IMR-90 (cell line): ENCODE measurements at regions not wholly inside any gene's neighbourhood (a gene's known extent, or its start where the extent isn't known, plus 50 kb on each side); places are given as distances from the start of the nearest gene placed in this dataset.

Experiments
- ATAC-seq: fragments of 200-7000 bp; cut with Tn5 transposase; 2 replicates; pipeline ENCODE4 v1.9.1; 2020; ENCODE audit warnings: low read depth, mild to moderate bottlenecking, moderate library complexity
- BruUV-seq: library from RNA; stranded (reverse); fragments of 400-500 nt; replicated peaks from 2 replicates; lab custom pipeline; 2021; lab: Mats Ljungman, UMichigan
- CTCF ChIA-PET: fragments of 300-600 bp; formaldehyde crosslinking; extraction: SDS; loops from one replicate; lab custom pipeline; 2021; ENCODE audit warnings: antibody characterized with exemption; lab: Yijun Ruan, JAX
- POLR2A ChIA-PET: fragments of 300-600 bp; sonication (Branson Sonifier 250); formaldehyde crosslinking; loops from one replicate; lab custom pipeline; 2022; ENCODE audit warnings: antibody characterized with exemption; ENCODE audit not compliant: unreplicated experiment; lab: Charles Lee
- DNase-seq: peaks from one replicate; pipeline ENCODE4 v3.0.0; 2013
- H2AFZ ChIP-seq: replicated peaks from 2 replicates; pipeline ENCODE3; 2013; ENCODE audit warnings: low read length, mild to moderate bottlenecking; ENCODE audit not compliant: poor library complexity
- H2AK5ac ChIP-seq: 2 replicates; pipeline ENCODE4 v1.6.1; 2013; ENCODE audit warnings: low read depth, low read length, inconsistent platforms
- H2AK9ac ChIP-seq: replicated peaks from 2 replicates; pipeline ENCODE3; 2013; ENCODE audit warnings: mild to moderate bottlenecking, low read depth, low read length, moderate library complexity; ENCODE audit not compliant: poor library complexity
- H2BK120ac ChIP-seq: 2 replicates; pipeline ENCODE4 v1.6.1; 2013; ENCODE audit warnings: low read depth, low read length, inconsistent platforms
- H2BK15ac ChIP-seq: 3 replicates; pipeline ENCODE4 v1.6.1; 2013; ENCODE audit warnings: low read depth, low read length, inconsistent platforms
- H2BK20ac ChIP-seq: 2 replicates; pipeline ENCODE4 v1.6.1; 2013; ENCODE audit warnings: low read depth, mild to moderate bottlenecking, inconsistent platforms, low read length, moderate library complexity
- H2BK5ac ChIP-seq: 2 replicates; pipeline ENCODE4 v1.6.1; 2013; ENCODE audit warnings: mild to moderate bottlenecking, low read depth, low read length, inconsistent platforms; ENCODE audit not compliant: poor library complexity, severe bottlenecking
- H3K14ac ChIP-seq: replicated peaks from 2 replicates; pipeline ENCODE4 v1.6.1; 2013; ENCODE audit warnings: low read depth, low read length, inconsistent platforms
- H3K18ac ChIP-seq: 2 replicates; pipeline ENCODE4 v1.6.1; 2013; ENCODE audit warnings: low read depth, low read length, control low read depth
- H3K23ac ChIP-seq: 2 replicates; pipeline ENCODE4 v1.6.1; 2013; ENCODE audit warnings: low read depth, low read length, inconsistent platforms
- H3K27ac ChIP-seq: 2 replicates; pipeline ENCODE4 v1.5.1; 2013; ENCODE audit warnings: mild to moderate bottlenecking, control low read depth, low read length; ENCODE audit not compliant: insufficient read depth
- H3K27me3 ChIP-seq: 2 replicates; pipeline ENCODE4 v1.6.1; 2013; ENCODE audit warnings: low read length; ENCODE audit not compliant: control insufficient read depth, insufficient read depth
- H3K36me3 ChIP-seq: 2 replicates; pipeline ENCODE4 v1.6.1; 2013; ENCODE audit warnings: low read length, mixed read lengths; ENCODE audit not compliant: control insufficient read depth, insufficient read depth
- H3K4ac ChIP-seq: 2 replicates; pipeline ENCODE4 v1.6.1; 2013; ENCODE audit warnings: low read depth, low read length, inconsistent platforms
- H3K4me1 ChIP-seq: 2 replicates; pipeline ENCODE4 v1.6.1; 2013; ENCODE audit warnings: low read length, mixed read lengths; ENCODE audit not compliant: control insufficient read depth, insufficient read depth
- H3K4me2 ChIP-seq: 2 replicates; pipeline ENCODE4 v1.6.1; 2013; ENCODE audit warnings: low read depth, mild to moderate bottlenecking, control low read depth, low read length, moderate library complexity
- H3K4me3 ChIP-seq: 2 replicates; pipeline ENCODE4 v1.5.1; 2013; ENCODE audit warnings: low read depth, mild to moderate bottlenecking, control low read depth, low read length, moderate library complexity; ENCODE audit not compliant: insufficient read depth
- H3K56ac ChIP-seq: 2 replicates; pipeline ENCODE4 v1.6.1; 2013; ENCODE audit warnings: low read length, inconsistent platforms; ENCODE audit not compliant: insufficient read depth; ENCODE audit errors: extremely low read depth
- H3K79me1 ChIP-seq, 2 experiments: 2 replicates each; pipeline ENCODE4 v1.6.1; 2013; ENCODE audit warnings: low read length in 2 of 2, inconsistent platforms in 1 of 2, low read depth in 1 of 2
- H3K9ac ChIP-seq: 2 replicates; pipeline ENCODE4 v1.6.1; 2013; ENCODE audit warnings: low read depth, low read length, control low read depth
- H3K9me1 ChIP-seq: 2 replicates; pipeline ENCODE4 v1.6.1; 2013; ENCODE audit warnings: low read length, inconsistent platforms; ENCODE audit not compliant: insufficient read depth
- H3K9me3 ChIP-seq: 2 replicates; pipeline ENCODE4 v1.6.1; 2013; ENCODE audit warnings: low read length; ENCODE audit not compliant: control insufficient read depth, insufficient read depth
- H4K20me1 ChIP-seq: 2 replicates; pipeline ENCODE4 v1.6.1; 2013; ENCODE audit warnings: low read length, inconsistent platforms; ENCODE audit not compliant: insufficient read depth
- H4K5ac ChIP-seq: 2 replicates; pipeline ENCODE4 v1.6.1; 2013; ENCODE audit warnings: mild to moderate bottlenecking, low read depth, low read length, control low read depth
- H4K8ac ChIP-seq, 2 experiments: 2 replicates each; pipeline ENCODE4 v1.6.1; 2013; ENCODE audit warnings: low read depth in 2 of 2, low read length in 2 of 2, control low read depth in 1 of 2, inconsistent platforms in 1 of 2
- H4K91ac ChIP-seq: 2 replicates; pipeline ENCODE4 v1.6.1; 2013; ENCODE audit warnings: low read depth, low read length, inconsistent platforms; ENCODE audit not compliant: insufficient read depth
- BHLHE40 ChIP-seq: fragments of 150-350 bp; IDR thresholded peaks from 2 replicates; pipeline ENCODE4 v1.6.1; 2016; ENCODE audit warnings: mild to moderate bottlenecking, low read depth, low read length
- CTCF ChIP-seq: conservative IDR thresholded peaks from 2 replicates; pipeline ENCODE4 v1.5.1; 2012; ENCODE audit warnings: mild to moderate bottlenecking, low read depth, low read length, improper control_type of control experiment
- ELK1 ChIP-seq: fragments of 150-350 bp; IDR thresholded peaks from 2 replicates; pipeline ENCODE4 v1.6.1; 2016; ENCODE audit warnings: low read depth, mild to moderate bottlenecking, low read length, moderate library complexity, borderline replicate concordance
- FOS ChIP-seq: fragments of 150-350 bp; IDR thresholded peaks from 2 replicates; pipeline ENCODE4 v1.6.1; 2016; ENCODE audit warnings: low read depth, low read length
- MAFK ChIP-seq: IDR thresholded peaks from 2 replicates; pipeline ENCODE4 v1.6.1; 2012; ENCODE audit warnings: low read depth, low read length, improper control_type of control experiment
- MAZ ChIP-seq: IDR thresholded peaks from 2 replicates; pipeline ENCODE4 v1.6.1; 2012; ENCODE audit warnings: low read depth, mild to moderate bottlenecking, low read length, improper control_type of control experiment, moderate library complexity, borderline replicate concordance
- MXI1 ChIP-seq: IDR thresholded peaks from 2 replicates; pipeline ENCODE4 v1.6.1; 2012; ENCODE audit warnings: low read depth, mild to moderate bottlenecking, low read length, moderate library complexity, borderline replicate concordance
- NFE2L2 ChIP-seq: fragments of 150-350 bp; IDR thresholded peaks from 2 replicates; pipeline ENCODE4 v1.6.1; 2016; ENCODE audit warnings: low read depth, mild to moderate bottlenecking, low read length
- POLR2A ChIP-seq: IDR thresholded peaks from 2 replicates; pipeline ENCODE4 v1.6.1; 2012; ENCODE audit warnings: mild to moderate bottlenecking, low read depth, low read length
- RAD21 ChIP-seq: IDR thresholded peaks from 2 replicates; pipeline ENCODE4 v1.6.1; 2012; ENCODE audit warnings: low read length, improper control_type of control experiment
- RCOR1 ChIP-seq: IDR thresholded peaks from 2 replicates; pipeline ENCODE4 v1.6.1; 2012; ENCODE audit warnings: mild to moderate bottlenecking, low read length, improper control_type of control experiment; ENCODE audit not compliant: insufficient replicate concordance
- RFX5 ChIP-seq: IDR thresholded peaks from 2 replicates; pipeline ENCODE4 v1.8.0; 2012; ENCODE audit warnings: low read depth, mild to moderate bottlenecking, low read length, moderate library complexity
- USF2 ChIP-seq: fragments of 150-350 bp; IDR thresholded peaks from 2 replicates; pipeline ENCODE4 v1.6.1; 2017; ENCODE audit warnings: mild to moderate bottlenecking, antibody characterized with exemption, low read length, low read depth
- WGBS, 2 experiments: methylation state at CpG; one replicate each; pipeline versions ENCODE4 v1.1.5 to v1.1.7; 2013; ENCODE audit warnings: missing lambda C conversion rate in 2 of 2; ENCODE audit not compliant: insufficient read length in 1 of 2; ENCODE audit errors: extremely low coverage in 2 of 2; 5-methylcytosine and 5-hydroxymethylcytosine counted together
- dilution Hi-C: fragments of 300-500 bp; cut with HindIII; formaldehyde crosslinking; loops from one replicate; pipeline ENCODE4 v1.14.3; 2018; ENCODE audit warnings: low sequenced_read_pairs; ENCODE audit not compliant: unreplicated experiment
- in situ Hi-C: fragments of 300-500 bp; cut with MboI; formaldehyde crosslinking; loops from 3 replicates; pipeline ENCODE4 v1.14.3; 2019; ENCODE audit warnings: low sequenced_read_pairs, inconsistent platforms, mixed read lengths
- intact Hi-C: fragments of 100-400 bp; cut with micrococcal nuclease; formaldehyde crosslinking; loops from 2 replicates; pipeline ENCODE4 v1.10.0; 2022

GRCh38 chr22:33204408-33204807 is 146.2 kb upstream of the SYN3 start:
- Histone ChIP-seq H3K18ac (no peak overlapping the region), H3K4me3 (no peak overlapping the region), H3K4me1 (no peaks in the 10 kb centered on the region), H4K8ac (no peak overlapping the region), H4K20me1 (no peaks in the 10 kb centered on the region), H2BK5ac (no peak overlapping the region), H2AFZ (no peak overlapping the region), H3K9me1 (no peaks in the 10 kb centered on the region), H3K4me2 (no peak overlapping the region), H2BK20ac (no peak overlapping the region), H3K9me3 (no peaks in the 10 kb centered on the region), H3K79me1 (no peaks in the 10 kb centered on the region), H3K4ac (no peak overlapping the region), H3K9ac (no peak overlapping the region), H2BK120ac (no peak overlapping the region), H4K91ac (no peak overlapping the region), H3K56ac (no peak overlapping the region), H3K27me3 (no peaks in the 10 kb centered on the region), H3K14ac (no peak overlapping the region), H2BK15ac (no peak overlapping the region), H2AK9ac (no peak overlapping the region), H3K23ac (no peak overlapping the region), H3K36me3 (no peaks in the 10 kb centered on the region), H3K27ac (no peak overlapping the region), H2AK5ac (no peak overlapping the region), H4K5ac (no peak overlapping the region)
- POLR2A ChIA-PET = no interaction called here
- DNase-seq = no peak
- no CpG with 5 or more reads among the region's 1 CpG for WGBS, 2 experiments
- CTCF ChIA-PET = no interaction called here
- intact Hi-C loops = no loop called here
- in situ Hi-C loops = loop anchor here (25.0 kb wide), 1 partner anchor 742 kb away; the partner anchor contains the start of genes BPIFC and FBXO7
- TF ChIP-seq MAZ (no peak), BHLHE40 (no peak), MAFK (no peak), RFX5 (no peak), FOS (no peak), POLR2A (no peak), USF2 (no peak), CTCF (no peak), MXI1 (no peak), RCOR1 (no peak), ELK1 (no peak), NFE2L2 (no peak), RAD21 (no peak)
- ATAC-seq = no peak
- dilution Hi-C loops = no loop called here
- BruUV-seq = no TSS peak
